MM.1S (cell line): ENCODE measurements at regions not wholly inside any gene's neighbourhood (a gene's known extent, or its start where the extent isn't known, plus 50 kb on each side); places are given as distances from the start of the nearest gene placed in this dataset.

Experiments used
- DNase-seq: peaks from one replicate; pipeline ENCODE4 v3.0.0-alpha.2; 2015
- H2AFZ ChIP-seq: fragments of 300-600 bp; sonication (generic); 2 replicates; pipeline ENCODE4 v1.6.0; 2016; ENCODE audit warnings: antibody characterized with exemption, low read length
- H3F3A ChIP-seq: fragments of 300-600 bp; sonication (generic); 2 replicates; pipeline ENCODE4 v1.6.1; 2016; ENCODE audit warnings: mild to moderate bottlenecking, antibody characterized with exemption, low read length, moderate library complexity, mixed read lengths; ENCODE audit not compliant: insufficient read depth
- H3K27ac ChIP-seq: fragments of 300-600 bp; sonication (generic); 2 replicates; pipeline ENCODE4 v1.5.1; 2016; ENCODE audit warnings: mild to moderate bottlenecking, low read length
- H3K27me3 ChIP-seq: fragments of 300-600 bp; sonication (generic); replicated peaks from 2 replicates; pipeline ENCODE4 v1.6.0; 2016; ENCODE audit warnings: low read length; ENCODE audit not compliant: insufficient read depth
- H3K36me3 ChIP-seq: fragments of 300-600 bp; sonication (generic); replicated peaks from 2 replicates; pipeline ENCODE4 v1.6.1; 2016; ENCODE audit warnings: mild to moderate bottlenecking, low read length, mixed read lengths; ENCODE audit not compliant: insufficient read depth
- H3K4me1 ChIP-seq: fragments of 300-600 bp; sonication (generic); 2 replicates; pipeline ENCODE4 v1.6.1; 2016; ENCODE audit warnings: low read length, mixed read lengths
- H3K4me2 ChIP-seq: fragments of 300-600 bp; sonication (generic); 2 replicates; pipeline ENCODE4 v1.6.0; 2016; ENCODE audit warnings: low read depth, low read length
- H3K4me3 ChIP-seq: fragments of 300-600 bp; sonication (generic); 2 replicates; pipeline ENCODE4 v1.5.1; 2016; ENCODE audit warnings: low read length, mixed read lengths
- H3K79me2 ChIP-seq: fragments of 300-600 bp; sonication (generic); 2 replicates; pipeline ENCODE4 v1.6.1; 2016; ENCODE audit warnings: mixed run types, low read length, mixed read lengths
- H3K9ac ChIP-seq: fragments of 300-600 bp; sonication (generic); 2 replicates; pipeline ENCODE4 v1.6.1; 2016; ENCODE audit warnings: low read length, mixed read lengths
- H3K9me2 ChIP-seq: fragments of 300-600 bp; sonication (generic); replicated peaks from 2 replicates; pipeline ENCODE4 v1.6.1; 2016; ENCODE audit warnings: mild to moderate bottlenecking, low read length, mixed read lengths; ENCODE audit not compliant: insufficient read depth
- H3K9me3 ChIP-seq: fragments of 300-600 bp; sonication (generic); replicated peaks from 2 replicates; pipeline ENCODE4 v1.6.1; 2016; ENCODE audit warnings: mild to moderate bottlenecking, low read length, mixed read lengths; ENCODE audit not compliant: insufficient read depth
- H4K20me1 ChIP-seq: fragments of 300-600 bp; sonication (generic); 2 replicates; pipeline ENCODE4 v1.6.1; 2016; ENCODE audit warnings: mild to moderate bottlenecking, low read length, moderate library complexity, mixed read lengths; ENCODE audit not compliant: insufficient read depth
- EZH2 ChIP-seq: fragments of 300-600 bp; sonication (generic); optimal IDR thresholded peaks from 2 replicates; pipeline ENCODE3; 2017; ENCODE audit warnings: low read depth, mild to moderate bottlenecking, antibody characterized with exemption, low read length, mixed read lengths
- EZH2phosphoT487 ChIP-seq: fragments of 300-600 bp; sonication (generic); IDR thresholded peaks from 2 replicates; pipeline ENCODE4 v1.6.1; 2018; ENCODE audit warnings: antibody characterized with exemption, low read length
- TF ChIP-seq, protein P1 (sequence below): fragments of 300-600 bp; sonication (generic); IDR thresholded peaks from 2 replicates; pipeline ENCODE4 v1.5.1; 2016; ENCODE audit warnings: antibody characterized with exemption, low read length, mixed read lengths

DNA sequence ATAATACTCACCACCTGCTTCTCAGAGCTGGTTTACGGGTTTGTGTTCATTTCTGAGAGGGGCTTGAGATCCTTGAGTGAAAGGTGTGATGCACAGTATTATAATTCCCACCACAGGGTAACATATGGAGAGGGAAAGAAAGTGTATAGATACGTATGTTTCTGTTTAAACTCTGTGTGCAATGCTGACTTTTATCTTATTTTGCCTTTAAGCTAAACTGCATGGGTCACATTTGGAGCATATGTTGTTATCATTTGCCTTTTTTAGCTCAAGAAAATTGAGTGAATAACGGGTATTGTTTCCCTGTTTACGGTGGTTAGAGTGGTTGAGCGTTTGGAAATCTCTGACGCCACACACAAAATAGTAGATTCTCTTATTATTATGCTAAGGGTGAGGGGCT, 191.1 kb upstream of the NFIA start:
- Histone ChIP-seq H3K27ac (no peak overlapping the region), H3K4me1 (no peaks in the 10 kb centered on the region), H3K36me3 (no peaks in the 10 kb centered on the region), H3F3A (no peaks in the 10 kb centered on the region), H4K20me1 (no peaks in the 10 kb centered on the region), H3K4me2 (no peak overlapping the region), H2AFZ (no peak overlapping the region), H3K4me3 (no peak overlapping the region), H3K79me2 (no peaks in the 10 kb centered on the region), H3K9ac (no peak overlapping the region), H3K27me3 (no peaks in the 10 kb centered on the region), H3K9me3 (no peaks in the 10 kb centered on the region), H3K9me2 (no peaks in the 10 kb centered on the region)
- TF ChIP-seq, protein P1, sequence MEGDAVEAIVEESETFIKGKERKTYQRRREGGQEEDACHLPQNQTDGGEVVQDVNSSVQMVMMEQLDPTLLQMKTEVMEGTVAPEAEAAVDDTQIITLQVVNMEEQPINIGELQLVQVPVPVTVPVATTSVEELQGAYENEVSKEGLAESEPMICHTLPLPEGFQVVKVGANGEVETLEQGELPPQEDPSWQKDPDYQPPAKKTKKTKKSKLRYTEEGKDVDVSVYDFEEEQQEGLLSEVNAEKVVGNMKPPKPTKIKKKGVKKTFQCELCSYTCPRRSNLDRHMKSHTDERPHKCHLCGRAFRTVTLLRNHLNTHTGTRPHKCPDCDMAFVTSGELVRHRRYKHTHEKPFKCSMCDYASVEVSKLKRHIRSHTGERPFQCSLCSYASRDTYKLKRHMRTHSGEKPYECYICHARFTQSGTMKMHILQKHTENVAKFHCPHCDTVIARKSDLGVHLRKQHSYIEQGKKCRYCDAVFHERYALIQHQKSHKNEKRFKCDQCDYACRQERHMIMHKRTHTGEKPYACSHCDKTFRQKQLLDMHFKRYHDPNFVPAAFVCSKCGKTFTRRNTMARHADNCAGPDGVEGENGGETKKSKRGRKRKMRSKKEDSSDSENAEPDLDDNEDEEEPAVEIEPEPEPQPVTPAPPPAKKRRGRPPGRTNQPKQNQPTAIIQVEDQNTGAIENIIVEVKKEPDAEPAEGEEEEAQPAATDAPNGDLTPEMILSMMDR = no peak
- TF ChIP-seq EZH2 (no peak), EZH2phosphoT487 (no peak)
- no peak for DNase-seq

- no peaks in the 10 kb centered on the region for H3K36me3 ChIP-seq
- H3K9me2 ChIP-seq = no peaks in the 10 kb centered on the region
- H3K4me3 ChIP-seq = no peak overlapping the region
- no peak overlapping the region for H2AFZ ChIP-seq
- no peaks in the 10 kb centered on the region for H3K79me2 ChIP-seq
- H3K27ac ChIP-seq = no peak overlapping the region
- H3K9me3 ChIP-seq = no peaks in the 10 kb centered on the region
- H3K4me2 ChIP-seq = no peak overlapping the region
- no peaks in the 10 kb centered on the region for H3F3A ChIP-seq
- H3K27me3 ChIP-seq = no peaks in the 10 kb centered on the region
- no peak for TF ChIP-seq EZH2phosphoT487
- TF ChIP-seq, protein P1 = no peak
- TF ChIP-seq EZH2 = no peak
- DNase-seq = no peak
- no peaks in the 10 kb centered on the region for H4K20me1 ChIP-seq
- H3K4me1 ChIP-seq = no peaks in the 10 kb centered on the region
- H3K9ac ChIP-seq = no peak overlapping the region
These were observed 191.7 kb upstream of the NFIA start for GRCh38 chr1:60890664-60891063.

DNA sequence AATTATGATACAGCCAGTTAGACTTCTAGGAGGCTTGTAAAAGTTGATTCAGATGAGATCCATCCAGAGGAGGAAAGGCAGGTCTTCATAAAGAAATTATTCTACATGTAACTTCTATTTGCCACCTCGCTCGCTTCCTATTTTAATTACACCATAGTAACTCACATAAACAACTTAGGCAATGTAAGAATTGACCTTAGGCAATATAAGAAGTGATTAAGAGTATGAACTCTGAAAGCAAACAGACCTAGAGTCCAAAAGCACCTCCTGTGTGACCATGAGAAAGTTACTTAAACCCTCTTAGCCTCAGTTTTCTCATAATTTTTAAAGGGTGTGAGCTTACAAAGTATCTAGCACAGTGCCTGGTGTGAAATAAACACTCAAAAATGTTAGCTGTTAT, 192.7 kb upstream of the NFIA start:
- H3K27me3 ChIP-seq = no peaks in the 10 kb centered on the region
- no peak overlapping the region for H3K4me2 ChIP-seq
- H3K9me3 ChIP-seq = no peaks in the 10 kb centered on the region
- H3K79me2 ChIP-seq = no peaks in the 10 kb centered on the region
- H3K27ac ChIP-seq = no peak overlapping the region
- H3F3A ChIP-seq = no peaks in the 10 kb centered on the region
- no peaks in the 10 kb centered on the region for H3K4me1 ChIP-seq
- no peak overlapping the region for H3K4me3 ChIP-seq
- no peak overlapping the region for H3K9ac ChIP-seq
- H2AFZ ChIP-seq = no peak overlapping the region
- H3K9me2 ChIP-seq = no peaks in the 10 kb centered on the region
- no peak for DNase-seq
- no peaks in the 10 kb centered on the region for H4K20me1 ChIP-seq
- no peak for TF ChIP-seq EZH2
- TF ChIP-seq, protein P1 = no peak
- TF ChIP-seq EZH2phosphoT487 = no peak
- no peaks in the 10 kb centered on the region for H3K36me3 ChIP-seq
